ENCODE measurements at regions not wholly inside any gene's neighbourhood (a gene's known extent, or its start where the extent isn't known, plus 50 kb on each side); places are given as distances from the start of the nearest gene placed in this dataset.
"Not testable (repeated sequence)": the region's sequence is repeated elsewhere in the genome, so short reads cannot be mapped to it uniquely, and the experiment has no call there.

GRCh38 chr2:67135208-67135607 is 261.9 kb upstream of the ETAA1 start:
- no peak for DNase-seq

- no peak for DNase-seq
These were observed 259.4 kb upstream of the ETAA1 start for GRCh38 chr2:67137699-67138098.

GRCh38 chr2:67142071-67142470 is 255.1 kb upstream of the ETAA1 start:
- DNase-seq = no peak

GRCh38 chr2:67142741-67143140 is 254.4 kb upstream of the ETAA1 start:
- DNase-seq = no peak

GRCh38 chr2:67145851-67146250 is 251.3 kb upstream of the ETAA1 start:
- no peak for DNase-seq

- no peak for DNase-seq
These were observed 240.3 kb upstream of the ETAA1 start for GRCh38 chr2:67156796-67157195.

- no peak for DNase-seq
These were observed 238.4 kb upstream of the ETAA1 start for GRCh38 chr2:67158718-67159117.

- peak; percentile 70 for DNase-seq
These were observed 237.2 kb upstream of the ETAA1 start for GRCh38 chr2:67159929-67160328.

GRCh38 chr2:67164771-67165522 is 232.2 kb upstream of the ETAA1 start:
- no peak for DNase-seq

GRCh38 chr2:67165523-67165990 is 231.6 kb upstream of the ETAA1 start:
- DNase-seq = no peak

- DNase-seq = not testable (repeated sequence)
These were observed 230.6 kb upstream of the ETAA1 start for GRCh38 chr2:67166511-67166910.

GRCh38 chr2:67169417-67170140 is 227.6 kb upstream of the ETAA1 start:
- DNase-seq = peak; percentile 46

GRCh38 chr2:67179526-67179925 is 217.6 kb upstream of the ETAA1 start:
- no peak for DNase-seq

GRCh38 chr2:67180841-67181240 is 216.3 kb upstream of the ETAA1 start:
- no peak for DNase-seq

GRCh38 chr2:67182884-67183283 is 214.2 kb upstream of the ETAA1 start:
- no peak for DNase-seq

- no peak for DNase-seq
These were observed 210.8 kb upstream of the ETAA1 start for GRCh38 chr2:67186326-67186725.

- no peak for DNase-seq
These were observed 210.3 kb upstream of the ETAA1 start for GRCh38 chr2:67186871-67187270.

GRCh38 chr2:67195327-67195726 is 201.8 kb upstream of the ETAA1 start:
- DNase-seq = not testable (repeated sequence)

- no peak for DNase-seq
These were observed 195.6 kb upstream of the ETAA1 start for GRCh38 chr2:67201521-67201920.

- no peak for DNase-seq
These were observed 192.8 kb upstream of the ETAA1 start for GRCh38 chr2:67204349-67204748.

GRCh38 chr2:67208887-67209500 is 188.1 kb upstream of the ETAA1 start:
- DNase-seq = no peak

GRCh38 chr2:67210430-67210829 is 186.7 kb upstream of the ETAA1 start:
- DNase-seq = no peak

GRCh38 chr2:67212203-67212602 is 184.9 kb upstream of the ETAA1 start:
- DNase-seq = no peak

- no peak for DNase-seq
These were observed 183.9 kb upstream of the ETAA1 start for GRCh38 chr2:67213270-67213670.
